Loucy (cell line): ENCODE measurements at regions not wholly inside any gene's neighbourhood (a gene's known extent, or its start where the extent isn't known, plus 50 kb on each side); places are given as distances from the start of the nearest gene placed in this dataset.

Experiments used
- H2AFZ ChIP-seq: fragments of 200-600 bp; sonication (generic); 2 replicates; pipeline ENCODE4 v1.6.0; 2016; ENCODE audit warnings: antibody characterized with exemption, mild to moderate bottlenecking, low read length, moderate library complexity
- H3F3A ChIP-seq: fragments of 200-600 bp; 2 replicates; pipeline ENCODE4 v1.6.0; 2016; ENCODE audit warnings: antibody characterized with exemption, low read depth, mild to moderate bottlenecking
- H3K27me3 ChIP-seq: fragments of 200-600 bp; sonication (generic); 2 replicates; pipeline ENCODE4 v1.6.1; 2014; ENCODE audit warnings: low read length, mild to moderate bottlenecking; ENCODE audit not compliant: insufficient read depth, poor library complexity, severe bottlenecking
- H3K36me3 ChIP-seq: fragments of 200-600 bp; sonication (generic); 2 replicates; pipeline ENCODE4 v1.6.1; 2016; ENCODE audit warnings: low read length; ENCODE audit not compliant: insufficient read depth
- H3K4me1 ChIP-seq: fragments of 200-600 bp; sonication (generic); 2 replicates; pipeline ENCODE4 v1.5.1; 2014; ENCODE audit warnings: low read length, mild to moderate bottlenecking; ENCODE audit not compliant: insufficient read depth, poor library complexity, severe bottlenecking
- H3K4me2 ChIP-seq: fragments of 200-600 bp; sonication (generic); 2 replicates; pipeline ENCODE4 v1.6.0; 2014; ENCODE audit warnings: antibody characterized with exemption, low read length, low read depth, mild to moderate bottlenecking; ENCODE audit not compliant: poor library complexity, severe bottlenecking
- H3K4me3 ChIP-seq: fragments of 200-600 bp; sonication (generic); 2 replicates; pipeline ENCODE4 v1.5.1; 2014; ENCODE audit warnings: low read length, mild to moderate bottlenecking, mixed read lengths; ENCODE audit not compliant: poor library complexity, severe bottlenecking
- H3K79me2 ChIP-seq: fragments of 200-600 bp; sonication (generic); 2 replicates; pipeline ENCODE4 v1.6.1; 2014; ENCODE audit warnings: low read length; ENCODE audit not compliant: insufficient read depth
- H3K9ac ChIP-seq: fragments of 200-600 bp; sonication (generic); 2 replicates; pipeline ENCODE4 v1.6.0; 2014; ENCODE audit warnings: mild to moderate bottlenecking, low read depth, low read length, moderate library complexity; ENCODE audit not compliant: poor library complexity, severe bottlenecking
- H3K9me2 ChIP-seq: fragments of 200-600 bp; sonication (generic); replicated peaks from 2 replicates; pipeline ENCODE4 v1.6.1; 2016; ENCODE audit warnings: low read depth, low read length, mixed read lengths
- H3K9me3 ChIP-seq: fragments of 200-600 bp; sonication (generic); 2 replicates; pipeline ENCODE4 v1.6.1; 2014; ENCODE audit warnings: mild to moderate bottlenecking, antibody characterized with exemption, low read length, low read depth; ENCODE audit not compliant: insufficient read depth
- H4K20me1 ChIP-seq: fragments of 200-600 bp; sonication (generic); 2 replicates; pipeline ENCODE4 v1.6.0; 2014; ENCODE audit warnings: antibody characterized with exemption, low read length, mild to moderate bottlenecking; ENCODE audit not compliant: insufficient read depth, poor library complexity, severe bottlenecking
- CTCF ChIP-seq: fragments of 200-600 bp; sonication (generic); conservative IDR thresholded peaks from 2 replicates; pipeline ENCODE4 v1.5.1; 2014; ENCODE audit warnings: mild to moderate bottlenecking, antibody characterized with exemption, low read length
- EZH2phosphoT487 ChIP-seq: fragments of 200-600 bp; IDR thresholded peaks from 2 replicates; pipeline ENCODE4 v1.6.1; 2018; ENCODE audit warnings: antibody characterized with exemption, mild to moderate bottlenecking, moderate library complexity, borderline replicate concordance

GRCh38 chr3:159816512-159816911 lies 172.1 kb upstream of the IL12A start:
- Histone ChIP-seq H4K20me1 (no peaks in the 10 kb centered on the region), H3K27me3 (no peaks in the 10 kb centered on the region), H3K4me3 (no peak overlapping the region), H3K4me1 (no peaks in the 10 kb centered on the region), H3K36me3 (no peaks in the 10 kb centered on the region), H3F3A (no peaks in the 10 kb centered on the region), H3K9ac (no peak overlapping the region), H3K4me2 (no peak overlapping the region), H3K9me3 (no peaks in the 10 kb centered on the region), H2AFZ (no peak overlapping the region), H3K79me2 (no peaks in the 10 kb centered on the region), H3K9me2 (no peaks in the 10 kb centered on the region)
- TF ChIP-seq CTCF, result no peak
- TF ChIP-seq EZH2phosphoT487, result no peak

- no peaks in the 10 kb centered on the region for H3K9me3 ChIP-seq
- H3K4me1 ChIP-seq, result no peaks in the 10 kb centered on the region
- no peak overlapping the region for H3K4me2 ChIP-seq
- H3K79me2 ChIP-seq, result no peaks in the 10 kb centered on the region
- no peaks in the 10 kb centered on the region for H3K36me3 ChIP-seq
- H4K20me1 ChIP-seq, result no peaks in the 10 kb centered on the region
- no peak overlapping the region for H3K4me3 ChIP-seq
- H2AFZ ChIP-seq, result no peak overlapping the region
- H3F3A ChIP-seq, result no peaks in the 10 kb centered on the region
- H3K27me3 ChIP-seq, result no peaks in the 10 kb centered on the region
- TF ChIP-seq CTCF (no peak), EZH2phosphoT487 (no peak)
- no peaks in the 10 kb centered on the region for H3K9me2 ChIP-seq
- H3K9ac ChIP-seq, result no peak overlapping the region
Observed at GRCh38 chr3:159817126-159817525, 171.5 kb upstream of the IL12A start.

GRCh38 chr3:159817571-159817970 lies 171.1 kb upstream of the IL12A start:
- Histone ChIP-seq H3K27me3 (no peaks in the 10 kb centered on the region), H3F3A (no peaks in the 10 kb centered on the region), H4K20me1 (no peaks in the 10 kb centered on the region), H3K4me2 (no peak overlapping the region), H3K79me2 (no peaks in the 10 kb centered on the region), H3K36me3 (no peaks in the 10 kb centered on the region), H3K9me3 (no peaks in the 10 kb centered on the region), H2AFZ (no peak overlapping the region), H3K9me2 (no peaks in the 10 kb centered on the region), H3K4me1 (no peaks in the 10 kb centered on the region), H3K9ac (no peak overlapping the region), H3K4me3 (no peak overlapping the region)
- no peak for TF ChIP-seq EZH2phosphoT487

GRCh38 chr3:159818399-159818798 lies 170.2 kb upstream of the IL12A start:
- Histone ChIP-seq H3K4me1 (no peaks in the 10 kb centered on the region), H3K79me2 (no peaks in the 10 kb centered on the region), H3K9me3 (no peaks in the 10 kb centered on the region), H3F3A (no peaks in the 10 kb centered on the region), H3K36me3 (no peaks in the 10 kb centered on the region), H3K4me3 (no peak overlapping the region), H2AFZ (no peak overlapping the region), H3K4me2 (no peak overlapping the region), H3K9me2 (no peaks in the 10 kb centered on the region), H4K20me1 (no peaks in the 10 kb centered on the region), H3K27me3 (no peaks in the 10 kb centered on the region), H3K9ac (no peak overlapping the region)
- TF ChIP-seq CTCF (no peak), EZH2phosphoT487 (no peak)
